HFFc6 (cell line): ENCODE measurements at regions not wholly inside any gene's neighbourhood (a gene's known extent, or its start where the extent isn't known, plus 50 kb on each side); places are given as distances from the start of the nearest gene placed in this dataset.

ENCODE experiments used
- DNase-seq: peaks from one replicate; pipeline ENCODE4 v3.0.0-alpha.2; 2018
- H3K27ac Mint-ChIP-seq: 2 replicates; pipeline ENCODE4 v1.8.0; 2020; ENCODE audit warnings: mild to moderate bottlenecking, mixed read lengths
- H3K27me3 Mint-ChIP-seq: 2 replicates; pipeline ENCODE4 v1.8.0; 2021; ENCODE audit warnings: mild to moderate bottlenecking, moderate library complexity, mixed read lengths; ENCODE audit not compliant: insufficient read depth
- H3K36me3 Mint-ChIP-seq: 2 replicates; pipeline ENCODE4 v1.8.0; 2021; ENCODE audit warnings: low read depth, mixed read lengths
- H3K4me1 Mint-ChIP-seq: 2 replicates; pipeline ENCODE4 v1.8.0; 2020; ENCODE audit warnings: low read depth, mixed read lengths
- H3K4me3 Mint-ChIP-seq: 2 replicates; pipeline ENCODE4 v1.8.0; 2020; ENCODE audit warnings: mild to moderate bottlenecking, moderate library complexity, mixed read lengths
- H3K9me3 Mint-ChIP-seq: 2 replicates; pipeline ENCODE4 v1.8.0; 2020; ENCODE audit warnings: mild to moderate bottlenecking, mixed read lengths
- CTCF ChIP-seq: fragments of 200-600 bp; sonication (generic); IDR thresholded peaks from 2 replicates; pipeline ENCODE4 v1.5.0; 2021; ENCODE audit warnings: antibody characterized with exemption, mild to moderate bottlenecking

DNA sequence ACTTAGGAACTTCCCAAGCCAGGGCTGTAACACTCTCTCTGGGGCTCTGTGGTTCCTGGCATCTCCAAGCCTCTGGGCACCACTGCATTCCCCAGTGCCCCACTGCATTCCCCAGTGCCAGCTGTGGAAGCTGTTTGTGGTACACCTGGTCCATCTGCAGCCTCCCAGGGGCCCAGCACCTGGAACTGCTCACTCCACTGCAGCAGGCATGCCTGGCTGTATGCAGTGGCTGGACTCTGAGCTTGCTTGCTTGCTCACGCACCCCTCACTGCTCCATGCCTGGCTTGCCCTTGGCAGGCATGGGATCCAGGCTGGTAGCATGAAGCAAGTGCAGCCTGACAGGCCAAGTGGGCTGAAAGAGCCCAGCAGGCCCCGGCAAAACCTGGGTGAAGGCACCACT, 512.1 kb downstream of the SQOR start:
- Mint-ChIP-seq H3K27me3 (peaks cover 2% of the 10 kb centered on the region; the same call in 1 of the 2 replicates), H3K27ac (no peak overlapping the region), H3K9me3 (peaks cover 8% of the 10 kb centered on the region; the same call in 1 of the 2 replicates), H3K4me1 (peaks cover 11% of the 10 kb centered on the region), H3K36me3 (no peaks in the 10 kb centered on the region), H3K4me3 (no peak overlapping the region)
- no peak for TF ChIP-seq CTCF
- no peak for DNase-seq

- H3K27ac Mint-ChIP-seq = no peak overlapping the region
- no peaks in the 10 kb centered on the region for H3K36me3 Mint-ChIP-seq
- H3K27me3 Mint-ChIP-seq = 0 out of 2 replicates have a peak, but pooled peaks cover 2% of the 10 kb centered on the region
- no peak overlapping the region for H3K4me3 Mint-ChIP-seq
- H3K4me1 Mint-ChIP-seq = peaks cover 17% of the 10 kb centered on the region
- TF ChIP-seq CTCF = no peak
- no peak for DNase-seq
- peaks cover 5% of the 10 kb centered on the region; the same call in 1 of the 2 replicates for H3K9me3 Mint-ChIP-seq
These were observed 517.0 kb downstream of the SQOR start for GRCh38 chr15:46151786-46152185.

DNA sequence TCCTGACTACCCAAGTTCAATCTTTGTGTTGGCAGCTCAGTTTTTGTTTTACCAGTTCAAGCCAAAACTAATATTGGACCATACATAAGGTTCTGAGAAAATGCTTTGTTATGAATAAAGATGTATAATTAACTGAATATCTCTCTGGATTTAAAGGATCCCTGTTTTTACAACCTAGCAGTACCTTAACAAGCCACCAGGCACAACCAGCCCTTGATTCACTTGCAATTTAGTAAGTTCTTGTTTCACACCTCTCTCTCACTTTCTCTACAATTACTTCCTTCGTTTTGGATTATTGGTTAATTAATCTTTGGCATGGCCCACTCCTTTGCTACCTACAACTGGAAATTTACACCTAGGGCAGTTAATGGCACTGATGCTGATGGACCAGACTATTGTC, 531.9 kb downstream of the SQOR start:
- no peaks in the 10 kb centered on the region for H3K4me1 Mint-ChIP-seq
- no peaks in the 10 kb centered on the region for H3K36me3 Mint-ChIP-seq
- H3K4me3 Mint-ChIP-seq = no peak overlapping the region
- H3K9me3 Mint-ChIP-seq = peaks cover 19% of the 10 kb centered on the region; the same call in 1 of the 2 replicates
- DNase-seq = no peak
- no peak for TF ChIP-seq CTCF
- H3K27ac Mint-ChIP-seq = no peak overlapping the region
- H3K27me3 Mint-ChIP-seq = no peaks in the 10 kb centered on the region; the same call in 1 of the 2 replicates

DNA sequence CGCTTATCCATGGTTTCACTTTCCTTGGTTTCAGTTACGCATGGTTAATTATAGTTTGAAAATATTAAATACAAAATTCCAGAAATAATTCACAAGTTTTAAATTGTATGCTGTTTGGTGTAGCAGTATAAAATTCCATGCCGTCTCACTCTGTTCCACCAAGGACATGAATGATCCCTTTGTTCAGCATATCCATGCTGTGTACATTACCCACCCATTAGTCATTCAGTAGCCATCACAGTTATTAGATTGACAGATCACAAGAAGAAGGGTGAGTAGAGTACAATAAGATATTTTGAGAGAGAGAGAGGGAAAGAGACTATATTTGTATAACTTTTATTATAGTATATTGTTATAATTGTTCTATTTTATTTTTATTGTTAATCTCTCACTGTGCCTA, 535.5 kb downstream of the SQOR start:
- no peak overlapping the region for H3K4me3 Mint-ChIP-seq
- H3K4me1 Mint-ChIP-seq = no peaks in the 10 kb centered on the region
- H3K36me3 Mint-ChIP-seq = no peaks in the 10 kb centered on the region
- H3K27me3 Mint-ChIP-seq = no peaks in the 10 kb centered on the region
- H3K27ac Mint-ChIP-seq = no peak overlapping the region
- DNase-seq = no peak
- peaks cover 15% of the 10 kb centered on the region; the same call in 1 of the 2 replicates for H3K9me3 Mint-ChIP-seq
- no peak for TF ChIP-seq CTCF

- Mint-ChIP-seq H3K27me3 (no peaks in the 10 kb centered on the region), H3K27ac (no peak overlapping the region), H3K36me3 (no peaks in the 10 kb centered on the region), H3K4me1 (no peaks in the 10 kb centered on the region), H3K9me3 (peaks cover 15% of the 10 kb centered on the region; the same call in 1 of the 2 replicates), H3K4me3 (no peak overlapping the region)
- DNase-seq = no peak
- TF ChIP-seq CTCF = no peak
These were observed 539.3 kb downstream of the SQOR start for GRCh38 chr15:46174122-46174521.

GRCh38 chr15:46177219-46177618, 542.4 kb downstream of the SQOR start:
- TF ChIP-seq CTCF = no peak
- peaks cover 2% of the 10 kb centered on the region for H3K36me3 Mint-ChIP-seq
- no peak overlapping the region for H3K4me3 Mint-ChIP-seq
- DNase-seq = no peak
- peaks cover 7% of the 10 kb centered on the region for H3K9me3 Mint-ChIP-seq
- H3K27me3 Mint-ChIP-seq = no peaks in the 10 kb centered on the region
- H3K27ac Mint-ChIP-seq = no peak overlapping the region
- H3K4me1 Mint-ChIP-seq = no peaks in the 10 kb centered on the region
